HG03521 (cell line): ENCODE measurements at regions not wholly inside any gene's neighbourhood (a gene's known extent, or its start where the extent isn't known, plus 50 kb on each side); places are given as distances from the start of the nearest gene placed in this dataset.
"Not testable (repeated sequence)": the region's sequence is repeated elsewhere in the genome, so short reads cannot be mapped to it uniquely, and the experiment has no call there.

Experiments
- ATAC-seq: cut with Tn5 transposase; IDR thresholded peaks from one replicate; pipeline ENCODE4 v1.9.1; 2021; ENCODE audit warnings: mild to moderate bottlenecking, moderate library complexity; ENCODE audit not compliant: unreplicated experiment

DNA sequence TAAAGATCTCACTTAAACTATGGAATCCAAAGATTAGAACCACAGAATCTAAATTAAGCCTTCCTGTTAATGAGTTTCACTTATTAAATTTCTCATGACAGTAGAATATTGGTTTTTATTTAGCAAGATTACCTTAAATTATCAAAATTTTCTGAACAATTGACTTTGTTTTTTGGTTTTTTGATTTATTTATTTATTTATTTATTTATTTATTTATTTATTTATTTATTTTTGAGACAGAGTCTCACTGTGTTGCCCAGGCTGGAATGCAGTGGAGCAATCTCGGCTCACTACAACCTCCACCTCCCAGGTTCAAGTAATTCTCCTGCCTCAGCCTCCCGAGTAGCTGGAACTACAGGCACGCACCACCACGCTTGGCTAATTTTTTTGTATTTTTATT lies 538.6 kb downstream of the AMY1C start:
- not testable (repeated sequence) for ATAC-seq

DNA sequence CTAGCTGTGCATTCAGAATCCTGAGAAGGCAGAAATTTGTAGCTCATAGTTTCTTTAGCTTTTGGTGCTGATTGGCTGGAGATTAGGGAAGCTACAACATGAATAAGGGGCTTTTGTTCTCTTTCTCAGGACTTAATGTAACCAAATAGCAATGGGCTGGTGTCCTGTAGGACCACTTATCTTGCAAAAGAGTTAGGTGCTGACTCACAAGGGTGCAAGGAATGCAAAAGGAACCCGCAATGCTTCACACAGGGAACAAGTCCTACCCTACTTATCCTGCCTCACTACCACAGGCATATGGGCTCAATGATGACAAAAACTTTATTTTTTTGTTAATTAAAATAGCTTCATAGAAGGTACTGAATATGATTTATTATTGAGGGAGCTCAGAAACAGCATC lies 541.5 kb downstream of the AMY1C start:
- ATAC-seq: no peak

DNA sequence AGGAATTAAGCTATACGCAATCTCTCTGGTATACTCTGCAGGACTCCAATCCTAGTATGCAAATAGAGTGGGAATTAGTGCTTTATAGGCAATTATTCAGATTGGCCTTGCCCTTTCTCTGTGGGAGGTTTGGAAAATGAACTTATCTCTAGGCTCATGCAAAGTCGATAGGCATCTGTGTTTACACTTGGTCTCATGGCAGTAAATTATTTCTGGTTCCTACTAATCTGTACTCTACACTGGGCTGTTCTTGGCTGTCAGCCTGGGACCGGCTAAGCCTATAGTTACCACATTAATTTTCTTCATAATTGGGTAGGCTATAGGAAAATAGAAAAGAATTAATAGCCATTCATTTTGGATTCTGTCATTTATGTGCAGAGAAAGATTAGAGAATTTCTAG lies 544.6 kb downstream of the AMY1C start:
- no peak for ATAC-seq

- no peak for ATAC-seq
Measured at GRCh38 chr1:104295511-104295910, 545.8 kb downstream of the AMY1C start.

GRCh38 chr1:104309673-104310072 lies 560.0 kb downstream of the AMY1C start:
- ATAC-seq: no peak

DNA sequence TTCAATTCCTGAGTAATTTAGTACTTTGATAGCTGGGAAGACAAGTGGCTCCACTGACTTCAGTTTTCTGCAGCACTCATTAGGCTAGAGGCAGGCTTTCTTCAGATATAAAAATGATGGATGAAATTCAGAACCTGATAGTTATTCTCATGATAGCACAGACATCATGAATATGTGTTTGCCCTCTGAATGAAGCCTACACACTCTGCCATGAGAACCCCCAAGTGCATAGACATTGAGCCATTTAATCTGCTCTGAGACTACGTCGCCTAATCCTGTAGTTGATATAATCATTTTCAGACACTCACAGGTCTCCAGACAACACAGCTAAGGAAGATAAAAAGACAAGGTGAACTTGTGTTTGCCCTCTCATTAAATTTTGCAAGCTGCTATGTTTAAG lies 566.1 kb downstream of the AMY1C start:
- no peak for ATAC-seq

GRCh38 chr1:104322131-104322530 lies 572.4 kb downstream of the AMY1C start:
- ATAC-seq: no peak

DNA sequence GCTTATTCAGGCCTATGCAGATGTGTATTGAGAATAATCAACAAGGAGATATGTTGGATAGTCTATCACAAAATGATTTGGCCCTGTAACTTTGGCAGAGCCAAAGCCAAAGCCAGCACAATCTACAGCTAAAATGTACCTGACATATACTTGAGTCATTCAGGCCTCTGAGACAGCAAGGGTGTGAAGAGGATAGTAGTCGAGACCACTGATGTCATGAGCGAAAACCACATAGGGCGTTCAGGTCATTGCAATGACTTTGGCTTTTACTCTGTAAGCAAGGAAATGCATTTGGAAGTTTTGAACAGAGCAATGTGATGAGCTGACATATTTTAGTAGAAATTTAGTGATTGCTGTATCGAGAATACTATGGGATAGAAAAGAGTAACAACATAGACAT lies 579.6 kb downstream of the AMY1C start:
- ATAC-seq: no peak

- ATAC-seq: no peak
Measured at GRCh38 chr1:104331763-104332162, 582.1 kb downstream of the AMY1C start.

GRCh38 chr1:104337927-104338326 lies 588.2 kb downstream of the AMY1C start:
- not testable (repeated sequence) for ATAC-seq

GRCh38 chr1:104341944-104342343 lies 592.2 kb downstream of the AMY1C start:
- no peak for ATAC-seq

- ATAC-seq: no peak
Measured at GRCh38 chr1:104348277-104348676, 598.6 kb downstream of the AMY1C start.

GRCh38 chr1:104353580-104353979 lies 603.9 kb downstream of the AMY1C start:
- no peak for ATAC-seq

DNA sequence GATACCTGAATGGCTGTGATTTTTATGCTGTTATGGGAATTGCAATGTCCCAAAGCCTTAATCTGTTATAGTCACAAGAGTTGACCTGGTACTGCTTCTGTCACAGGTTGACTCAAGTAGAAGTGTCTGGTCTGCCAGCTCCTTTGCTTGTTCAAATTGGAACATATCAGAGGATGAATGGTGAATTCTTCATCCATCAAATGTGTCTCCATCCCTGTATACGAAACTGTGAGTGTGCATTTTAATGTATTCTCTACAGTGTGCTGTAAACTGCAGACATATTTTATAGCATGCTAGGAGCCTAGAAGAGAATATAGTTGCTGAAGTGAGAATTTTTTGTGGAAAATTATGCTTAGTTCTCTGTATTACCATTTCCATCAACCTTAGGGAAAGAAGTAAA lies 608.4 kb downstream of the AMY1C start:
- no peak for ATAC-seq

GRCh38 chr1:104358621-104359020 lies 608.9 kb downstream of the AMY1C start:
- ATAC-seq: no peak

- ATAC-seq: no peak
Measured at GRCh38 chr1:104378414-104378813, 628.7 kb downstream of the AMY1C start.

- no peak for ATAC-seq
Measured at GRCh38 chr1:104380003-104380402, 630.3 kb downstream of the AMY1C start.

DNA sequence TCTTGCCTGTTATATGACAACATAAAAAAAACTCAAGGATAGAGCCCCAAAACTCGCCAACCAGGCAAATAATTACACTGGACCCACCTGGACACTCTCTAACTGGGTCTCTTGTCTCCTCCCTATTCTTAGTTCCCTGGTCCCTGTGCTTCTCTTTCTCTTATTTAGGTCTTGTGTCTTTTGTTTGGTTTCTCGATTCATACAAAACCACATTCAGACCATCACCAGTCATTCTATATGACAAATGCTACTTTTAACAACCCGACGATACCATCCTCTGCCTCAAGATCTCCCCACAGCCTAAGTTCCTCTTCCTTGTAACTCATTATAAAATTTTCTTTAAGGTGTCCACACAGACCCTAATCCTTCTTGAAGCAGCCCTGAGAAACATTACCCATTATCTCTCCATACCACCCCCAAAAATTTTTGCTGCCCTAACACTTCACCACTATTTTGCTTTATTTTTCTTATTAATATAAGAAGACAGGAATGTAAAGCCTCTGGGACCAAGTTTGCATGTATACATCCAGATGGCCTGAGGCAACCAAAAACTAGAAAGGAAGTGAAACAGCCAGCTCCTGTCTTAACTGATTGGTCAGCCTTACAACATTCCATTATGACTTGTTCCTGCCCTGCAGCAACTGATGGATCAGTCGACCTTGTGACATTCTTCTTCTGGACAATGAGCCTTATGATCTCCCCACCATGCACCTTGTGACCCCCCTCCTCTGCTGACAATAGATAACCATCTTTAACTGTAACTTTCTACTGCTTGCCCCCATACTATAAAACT lies 638.2 kb downstream of the AMY1C start:
- no peak for ATAC-seq

DNA sequence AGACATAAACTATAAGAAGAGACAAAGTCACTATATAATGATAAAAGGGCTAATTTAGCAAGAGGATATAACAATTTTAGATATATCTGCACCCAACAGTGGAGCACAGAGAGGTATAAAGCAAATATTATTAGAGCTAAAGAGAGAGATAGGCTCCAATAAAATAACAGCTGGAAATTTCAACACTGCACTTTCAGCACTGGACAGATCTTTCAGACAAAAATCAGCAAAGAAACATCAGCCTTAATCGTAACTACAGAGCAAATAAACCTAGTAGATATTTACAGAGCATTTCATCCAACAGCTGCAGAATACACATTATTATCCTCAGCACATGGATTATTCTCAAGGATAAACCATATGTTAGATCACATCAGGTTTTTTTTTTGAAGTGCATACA lies 642.9 kb downstream of the AMY1C start:
- ATAC-seq: no peak

GRCh38 chr1:104402178-104402577 lies 652.5 kb downstream of the AMY1C start:
- ATAC-seq: no peak

DNA sequence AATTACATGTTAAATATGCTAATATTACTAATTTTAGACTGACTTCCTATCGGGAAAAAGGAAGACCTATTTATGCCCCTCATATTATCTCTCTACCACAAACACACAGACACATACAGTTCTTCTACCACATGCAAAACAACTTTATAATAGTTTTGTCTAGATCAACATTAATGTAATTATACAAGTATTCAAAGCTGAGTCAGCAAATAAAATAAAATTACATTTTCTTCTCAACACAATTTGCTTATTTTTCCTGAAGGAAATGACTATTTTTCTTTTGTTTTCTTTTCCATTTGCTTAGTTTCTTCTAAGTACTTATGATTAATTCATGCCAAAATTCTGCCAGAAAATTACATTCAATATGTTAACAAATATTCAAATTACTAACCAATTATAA lies 654.2 kb downstream of the AMY1C start:
- ATAC-seq: no peak

GRCh38 chr1:104406728-104407127 lies 657.0 kb downstream of the AMY1C start:
- no peak for ATAC-seq

DNA sequence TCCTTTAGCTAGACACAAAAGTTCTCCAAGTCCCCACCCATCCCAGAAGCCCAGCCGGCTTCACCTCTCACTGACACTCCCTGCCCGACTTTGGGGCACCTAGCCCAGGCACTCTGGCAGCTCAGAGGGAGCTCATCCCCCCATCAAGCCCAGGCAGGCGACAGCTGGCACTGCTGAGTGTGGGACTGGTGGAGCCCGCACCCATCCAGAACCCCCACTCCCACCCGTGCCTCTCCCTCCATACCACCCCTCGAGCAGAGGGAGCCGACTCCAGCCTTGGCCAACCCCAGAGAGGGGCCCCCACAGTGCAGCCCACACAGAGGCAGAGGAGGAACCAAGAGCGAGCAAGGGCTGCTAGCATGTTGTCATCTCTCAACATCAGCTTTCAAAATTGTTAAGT lies 658.6 kb downstream of the AMY1C start:
- no peak for ATAC-seq
